Stimulated activated CD8-positive, alpha-beta memory T cell treated with anti-CD3 and anti-CD28 coated beads, Interleukin-15, amount 100 ng/mL, for 1 hour (primary cell): ENCODE measurements at regions not wholly inside any gene's neighbourhood (a gene's known extent, or its start where the extent isn't known, plus 50 kb on each side); places are given as distances from the start of the nearest gene placed in this dataset.

Source experiments
- DNase-seq: peaks from one replicate; pipeline ENCODE4 v3.0.0-alpha.2; 2020; ENCODE audit warnings: low read depth

- DNase-seq, result no peak
Observed at GRCh38 chr13:105519771-105520170, 1015.7 kb downstream of the EFNB2 start.

- DNase-seq, result no peak
Observed at GRCh38 chr13:105518086-105518485, 1017.4 kb downstream of the EFNB2 start.

- no peak for DNase-seq
Observed at GRCh38 chr13:105514401-105514800, 1021.1 kb downstream of the EFNB2 start.

- no peak for DNase-seq
Observed at GRCh38 chr13:105513448-105513847, 1022.0 kb downstream of the EFNB2 start.

GRCh38 chr13:105509981-105510762 lies 1025.3 kb downstream of the EFNB2 start:
- DNase-seq, result no peak

- DNase-seq, result no peak
Observed at GRCh38 chr13:105506463-105506862, 1029.0 kb downstream of the EFNB2 start.

GRCh38 chr13:105502193-105502592 lies 1033.3 kb downstream of the EFNB2 start:
- no peak for DNase-seq

GRCh38 chr13:105497597-105497996 lies 1037.9 kb downstream of the EFNB2 start:
- no peak for DNase-seq

GRCh38 chr13:105492216-105492615 lies 1043.2 kb downstream of the EFNB2 start:
- no peak for DNase-seq

GRCh38 chr13:105491345-105491744 lies 1044.1 kb downstream of the EFNB2 start:
- DNase-seq, result no peak

- no peak for DNase-seq
Observed at GRCh38 chr13:105485081-105485480, 1050.4 kb downstream of the EFNB2 start.

- no peak for DNase-seq
Observed at GRCh38 chr13:105474983-105475610, 1060.4 kb downstream of the EFNB2 start.

GRCh38 chr13:105471673-105472072 lies 1063.8 kb downstream of the EFNB2 start:
- no peak for DNase-seq

GRCh38 chr13:105466376-105466775 lies 1069.1 kb downstream of the EFNB2 start:
- no peak for DNase-seq

- DNase-seq, result no peak
Observed at GRCh38 chr13:105465745-105466144, 1069.7 kb downstream of the EFNB2 start, which contains the start of gene DAOA. DAOA (plus strand) TSS chr13:105466045.

- DNase-seq, result no peak
Observed at GRCh38 chr13:105465251-105465650, 1070.2 kb downstream of the EFNB2 start.

GRCh38 chr13:105464249-105464648 lies 1071.2 kb downstream of the EFNB2 start:
- DNase-seq, result no peak

- no peak for DNase-seq
Observed at GRCh38 chr13:105463011-105463501, 1072.4 kb downstream of the EFNB2 start.

- no peak for DNase-seq
Observed at GRCh38 chr13:105462098-105462497, 1073.4 kb downstream of the EFNB2 start.

- no peak for DNase-seq
Observed at GRCh38 chr13:105452895-105453294, 1082.6 kb downstream of the EFNB2 start.

- no peak for DNase-seq
Observed at GRCh38 chr13:105450784-105451183, 1084.7 kb downstream of the EFNB2 start.

- DNase-seq, result no peak
Observed at GRCh38 chr13:105448811-105449210, 1086.7 kb downstream of the EFNB2 start.

- no peak for DNase-seq
Observed at GRCh38 chr13:105446197-105446596, 1089.3 kb downstream of the EFNB2 start.
